GM18517 (cell line): ENCODE measurements at regions not wholly inside any gene's neighbourhood (a gene's known extent, or its start where the extent isn't known, plus 50 kb on each side); places are given as distances from the start of the nearest gene placed in this dataset.
A peak's percentile ranks its signal among the peaks of the same experiment; 100 is the strongest.
"Not testable (repeated sequence)": the region's sequence is repeated elsewhere in the genome, so short reads cannot be mapped to it uniquely, and the experiment has no call there.

Experiments
- ATAC-seq: cut with Tn5 transposase; IDR thresholded peaks from one replicate; pipeline ENCODE4 v1.9.1; 2021; ENCODE audit warnings: mild to moderate bottlenecking, moderate library complexity; ENCODE audit not compliant: unreplicated experiment

DNA sequence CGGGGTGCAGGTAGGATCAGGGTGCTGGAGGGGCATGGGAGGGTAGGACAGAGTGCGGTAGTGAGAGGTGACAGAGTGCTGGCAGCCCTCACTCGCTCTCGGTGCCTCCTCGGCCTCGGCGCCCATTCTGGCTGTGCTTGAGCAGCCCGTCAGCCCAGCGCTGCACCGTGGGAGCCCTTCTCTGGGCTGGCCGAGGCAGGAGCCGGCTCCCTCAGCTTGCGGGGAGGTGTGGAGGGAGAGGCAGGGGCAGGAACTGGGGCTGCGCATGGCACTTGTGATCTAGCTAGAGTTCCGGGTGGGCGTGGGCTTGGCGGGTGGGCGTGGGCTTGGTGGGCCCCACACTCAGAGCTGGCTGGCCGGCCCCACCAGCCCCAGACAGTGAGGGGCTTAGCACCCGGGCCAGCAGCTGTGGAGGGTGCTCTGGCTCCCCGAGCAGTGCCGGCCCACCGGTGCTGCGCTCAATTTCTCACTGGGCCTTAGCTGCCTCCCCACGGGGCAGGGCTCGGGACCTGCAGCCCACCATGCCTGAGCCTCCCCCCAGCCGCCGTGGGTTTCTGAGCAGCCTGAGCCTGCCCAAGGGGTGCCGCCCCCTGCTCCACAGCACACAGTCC lies 112.8 kb upstream of the DUSP22 start:
- no peak for ATAC-seq

DNA sequence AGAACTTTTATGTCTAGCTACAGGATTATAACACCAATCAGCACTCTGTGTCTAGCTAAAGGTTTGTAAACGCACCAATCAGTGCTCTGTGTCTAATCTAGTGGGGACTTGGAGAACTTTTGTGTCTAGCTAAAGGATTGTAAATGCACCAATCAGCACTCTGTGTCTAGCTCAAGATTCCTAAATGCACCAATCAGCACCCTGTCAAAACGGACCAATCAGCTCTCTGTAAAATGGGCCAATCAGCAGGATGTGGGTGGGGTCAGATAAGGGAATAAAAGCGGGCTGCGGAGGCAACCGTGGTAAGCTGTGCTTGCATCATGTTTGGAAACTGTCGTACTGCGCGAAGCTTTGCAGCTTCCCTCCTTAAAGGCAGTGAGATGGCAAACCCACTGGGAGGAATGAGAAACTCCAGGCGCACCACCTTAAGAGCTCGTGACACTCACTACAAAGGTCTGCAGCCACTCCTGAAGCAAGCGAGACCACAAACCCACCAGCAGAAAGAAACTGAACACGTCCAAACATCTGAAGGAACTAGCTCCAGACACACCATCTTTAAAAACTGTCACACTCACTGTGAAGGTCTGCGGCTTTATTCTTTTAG lies 112.1 kb upstream of the DUSP22 start:
- not testable (repeated sequence) for ATAC-seq

DNA sequence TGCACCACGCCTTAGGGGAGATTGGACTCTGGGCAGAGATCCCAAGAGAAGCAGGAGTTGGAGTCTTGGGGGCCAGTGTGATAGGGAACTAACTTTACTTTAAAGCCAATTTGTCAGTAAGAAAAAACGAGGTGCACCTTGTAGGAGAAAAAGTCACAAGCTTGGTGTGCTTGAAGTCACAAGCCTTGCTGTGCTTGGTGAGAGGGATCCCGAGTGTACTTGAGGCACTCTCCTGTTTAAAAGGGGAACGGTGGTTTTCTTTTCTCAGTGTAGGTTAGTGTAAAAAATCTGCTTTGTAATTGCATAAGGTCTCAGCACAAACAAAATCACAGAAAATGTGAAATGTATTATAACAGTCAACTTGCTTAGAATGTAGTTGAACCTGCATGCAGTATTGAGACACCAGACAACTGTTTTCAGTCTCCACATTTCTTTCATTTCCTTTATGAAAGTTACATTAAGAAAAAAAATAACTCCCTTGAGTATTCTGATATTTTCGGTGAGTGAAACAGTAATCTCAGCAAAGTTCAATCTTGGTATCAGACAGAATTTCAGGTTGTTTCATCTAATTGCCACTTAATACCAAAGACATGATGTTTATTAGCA lies 111.1 kb upstream of the DUSP22 start:
- ATAC-seq: peak; percentile 66

DNA sequence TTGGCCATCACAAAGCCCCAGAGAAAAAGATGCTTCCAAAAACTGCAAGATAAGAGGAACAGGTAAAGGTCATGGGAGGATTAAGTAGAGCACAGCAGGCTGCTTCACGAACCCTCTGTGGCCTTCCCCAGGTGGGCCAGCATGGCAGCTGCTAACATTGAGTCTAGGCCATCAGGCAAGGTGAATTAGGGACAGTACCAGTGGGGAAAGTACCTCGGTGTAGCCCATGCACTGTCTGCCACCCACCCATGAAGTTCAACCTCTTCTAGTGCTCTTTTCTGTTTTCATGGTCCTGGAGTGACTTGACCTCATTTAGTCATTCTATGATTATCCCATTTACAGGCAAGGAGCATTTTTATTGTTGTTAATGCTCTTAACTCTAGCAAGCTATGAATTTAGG lies 108.6 kb upstream of the DUSP22 start:
- ATAC-seq: no peak

DNA sequence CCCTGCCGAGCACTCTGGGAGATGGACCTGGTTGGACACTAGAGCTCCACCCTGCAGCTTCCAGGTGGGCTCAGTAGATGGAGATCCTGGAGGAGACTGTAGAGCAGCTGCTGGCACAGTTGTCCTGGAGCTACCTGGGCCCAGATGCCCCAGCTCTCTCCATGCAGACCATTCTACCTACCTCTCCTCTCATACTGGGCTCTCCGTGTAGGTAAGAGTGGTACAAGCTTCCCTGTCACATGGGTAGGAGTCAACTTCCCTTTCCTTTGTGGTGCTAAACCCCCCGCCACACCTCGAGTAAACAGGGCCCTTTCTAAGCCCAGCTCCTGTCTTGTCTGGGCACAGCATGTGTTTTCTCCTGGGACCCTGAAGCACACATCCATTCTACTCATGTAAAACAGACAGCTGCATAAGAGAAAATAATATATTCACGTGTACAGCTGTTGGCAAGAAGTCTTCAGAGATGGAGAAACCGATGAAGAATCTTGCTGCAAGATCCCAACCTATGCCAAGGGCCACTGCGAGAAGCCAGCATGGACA lies 108.1 kb upstream of the DUSP22 start:
- ATAC-seq: no peak

DNA sequence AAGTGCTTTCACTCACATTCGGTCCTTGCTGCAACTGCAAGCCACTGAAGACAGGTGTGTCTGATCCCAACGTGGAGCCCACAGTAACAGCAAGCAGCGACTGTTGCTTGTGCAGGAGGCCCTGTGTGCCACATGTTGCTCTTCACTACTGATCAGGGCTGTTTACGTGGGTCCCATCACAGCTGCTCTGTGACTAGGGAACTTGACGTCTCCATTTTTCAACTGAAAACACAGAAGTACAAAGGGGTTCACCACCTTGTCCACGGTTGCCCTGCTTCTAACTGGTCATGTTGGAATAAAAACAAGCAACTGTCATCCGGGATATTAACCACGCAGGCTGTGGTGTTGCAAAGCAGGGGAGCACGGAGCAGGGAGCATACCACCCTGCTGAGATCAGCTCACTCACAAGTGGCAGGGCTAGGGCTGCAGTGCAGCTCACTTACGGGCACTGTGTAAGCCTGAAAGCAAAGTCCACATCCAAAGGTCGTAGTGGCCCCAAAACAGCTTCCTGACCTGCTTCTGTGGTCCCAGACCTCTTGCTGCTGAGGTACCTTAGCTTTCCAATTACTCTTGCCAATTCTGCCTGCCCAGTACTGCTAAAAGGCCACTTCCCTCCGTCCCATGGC lies 105.8 kb upstream of the DUSP22 start:
- no peak for ATAC-seq

DNA sequence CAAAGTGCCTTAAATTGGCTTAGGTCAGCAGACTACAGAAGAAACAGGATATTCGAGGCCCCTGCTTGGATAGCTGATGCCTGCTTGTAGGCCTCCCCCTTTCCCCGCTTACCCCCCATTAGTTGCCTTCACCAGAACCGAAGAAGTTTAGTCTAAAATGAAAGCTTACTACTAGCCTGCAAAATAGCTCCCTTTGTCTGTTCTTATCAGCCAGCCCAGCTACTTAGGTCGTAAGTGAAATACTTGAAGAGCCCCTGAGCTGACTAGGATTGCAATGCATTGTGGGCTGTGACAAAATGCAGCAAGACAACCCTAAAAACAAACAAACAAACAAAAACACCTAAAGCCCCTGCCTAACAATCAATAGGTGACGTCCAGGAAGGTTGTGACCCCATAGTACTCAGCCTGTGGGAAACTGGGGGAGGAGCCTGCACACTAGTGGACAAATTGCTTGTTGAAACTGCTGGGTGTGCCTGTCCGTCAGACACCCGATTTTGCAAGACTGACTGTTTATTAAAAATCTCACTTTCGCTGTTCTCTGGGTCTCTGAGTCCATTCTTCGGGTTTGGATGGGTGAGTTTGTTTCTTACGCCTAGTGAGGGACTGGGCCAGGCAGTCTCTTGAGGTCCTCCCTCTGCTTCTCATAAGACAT lies 105.0 kb upstream of the DUSP22 start:
- ATAC-seq: no peak

DNA sequence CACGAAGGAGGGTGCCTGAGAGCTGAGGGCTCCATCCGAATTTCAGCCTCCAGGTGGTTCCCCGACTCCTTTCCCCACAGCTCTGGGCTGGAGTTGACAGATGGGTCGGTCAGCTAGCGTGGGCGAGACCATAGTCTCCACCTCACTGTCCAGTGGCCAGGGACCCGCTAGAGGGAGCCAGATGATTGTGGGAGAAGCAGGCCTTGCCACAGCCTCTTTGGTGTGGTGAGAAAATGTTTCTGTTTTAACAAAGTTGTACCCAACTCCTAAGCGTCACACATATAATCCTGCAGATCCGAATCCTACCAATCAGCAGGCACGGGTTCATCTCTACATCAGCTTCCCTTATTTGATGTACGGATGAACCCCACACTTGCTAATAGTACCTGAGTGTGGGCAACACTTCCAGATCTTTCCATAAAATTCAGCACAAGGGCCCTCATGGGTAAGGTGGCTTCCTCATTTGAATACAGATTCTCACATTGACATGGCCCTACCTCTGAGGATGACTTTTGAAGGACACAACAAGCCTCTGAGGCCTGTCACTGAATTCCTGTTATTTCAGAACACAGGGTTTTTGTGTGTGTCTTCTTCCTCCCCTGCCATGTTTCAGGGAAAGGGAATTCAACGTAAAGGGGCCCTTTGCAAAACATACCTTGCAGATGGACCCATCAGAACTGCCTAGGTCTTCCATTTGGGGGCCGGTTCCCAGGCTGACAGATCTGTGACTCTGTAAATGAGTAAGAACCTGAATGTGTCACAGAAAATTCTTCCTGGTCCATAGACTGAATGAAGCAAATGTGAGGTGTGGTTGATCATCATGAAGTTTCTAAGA lies 103.2 kb upstream of the DUSP22 start:
- peak; percentile 70 for ATAC-seq

DNA sequence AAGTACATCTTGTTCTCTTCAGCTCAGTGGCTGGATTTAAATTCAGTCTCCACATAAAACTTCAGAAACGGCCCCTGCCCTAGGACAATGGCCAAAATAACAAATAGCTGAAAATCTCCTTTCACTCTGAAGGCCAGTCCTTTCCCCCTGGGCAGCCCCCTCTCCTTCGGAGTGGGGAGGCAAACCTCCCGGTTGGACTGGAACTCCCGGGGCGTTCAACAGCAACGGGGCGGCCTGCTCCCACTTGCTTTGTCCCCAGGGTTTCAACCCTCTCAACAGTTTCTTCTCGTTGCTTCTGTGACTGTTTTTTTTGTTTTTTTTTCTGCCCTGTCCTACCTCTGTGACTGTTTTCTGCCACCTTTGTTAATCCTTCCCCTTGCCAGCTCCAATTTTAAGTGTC lies 102.6 kb upstream of the DUSP22 start:
- peak; percentile 12 for ATAC-seq

DNA sequence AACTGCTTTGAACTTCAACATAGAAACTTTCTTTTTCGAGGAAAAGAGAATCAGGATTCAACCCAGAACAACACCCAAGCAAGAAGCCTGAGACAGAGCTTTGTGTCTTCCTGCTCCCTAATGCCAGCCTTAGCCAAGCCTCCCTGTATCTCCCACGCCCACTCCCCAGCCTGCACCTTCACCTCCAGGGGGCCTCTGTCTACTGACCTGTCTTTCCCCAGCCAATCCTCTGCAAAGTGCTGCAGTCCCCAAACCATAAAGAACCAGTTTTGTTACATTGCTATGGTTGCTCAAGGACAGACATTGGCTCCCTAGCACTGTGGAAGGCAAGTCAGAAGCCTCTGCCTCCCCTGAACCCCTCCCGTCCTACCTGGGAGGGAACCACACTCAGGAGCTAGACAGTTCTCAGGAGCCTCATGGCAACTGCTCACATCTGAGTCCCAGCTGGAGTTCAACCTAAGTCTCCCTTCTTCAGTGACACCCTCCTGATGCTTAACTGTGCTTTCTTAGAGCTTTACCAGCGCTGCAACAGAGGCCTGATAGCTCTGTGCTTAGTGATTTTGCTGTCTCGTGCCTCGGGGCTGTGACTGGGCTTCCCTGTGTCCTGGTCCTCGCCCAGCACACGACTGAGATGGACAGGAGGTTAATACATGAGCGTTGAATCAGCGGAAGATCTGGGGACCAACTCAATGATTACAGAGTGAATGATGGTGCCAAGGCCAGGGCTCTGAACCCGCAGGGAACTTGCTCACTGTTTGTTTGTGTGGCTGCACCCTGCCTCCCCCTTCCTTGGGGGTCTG lies 101.5 kb upstream of the DUSP22 start:
- no peak for ATAC-seq

DNA sequence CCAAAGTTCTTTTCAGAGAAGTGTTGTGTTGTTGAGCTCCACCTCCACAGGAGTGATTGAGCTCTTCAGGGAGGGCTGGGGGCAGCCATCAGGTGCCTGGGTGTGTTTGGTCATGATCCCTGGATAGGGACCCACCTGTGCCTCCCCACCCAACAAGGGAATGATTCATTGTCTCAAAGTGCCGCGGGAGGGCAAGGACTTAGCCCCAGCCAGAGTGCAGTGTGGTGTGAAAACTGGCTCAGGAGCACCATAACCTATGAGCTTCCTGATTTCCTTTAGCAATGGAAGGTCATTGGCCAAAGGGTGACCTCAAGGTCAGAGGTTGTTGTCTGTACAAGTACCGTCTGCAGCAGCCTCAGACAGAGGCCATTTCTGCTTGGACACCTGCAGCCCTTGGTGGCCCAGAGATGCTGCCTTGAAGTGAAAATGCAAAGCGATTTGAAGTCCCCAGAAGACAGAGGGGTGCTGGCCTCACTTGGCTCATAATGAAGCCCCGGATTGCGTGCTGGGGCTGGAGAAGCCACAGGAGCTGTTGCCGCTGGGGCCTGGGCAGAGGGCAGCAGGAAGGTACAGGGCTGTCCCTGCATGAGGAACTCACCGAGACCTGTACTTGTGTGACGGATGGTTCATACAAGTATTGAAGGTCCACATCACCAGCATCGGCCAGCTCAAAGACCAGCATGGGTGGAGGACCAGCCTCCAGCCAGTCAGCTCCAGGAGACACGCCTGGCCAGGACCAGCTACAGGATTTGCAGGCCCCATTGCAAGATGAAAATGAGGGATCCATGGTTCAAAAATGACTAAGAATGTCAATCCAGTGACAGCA lies 100.6 kb upstream of the DUSP22 start:
- no peak for ATAC-seq

DNA sequence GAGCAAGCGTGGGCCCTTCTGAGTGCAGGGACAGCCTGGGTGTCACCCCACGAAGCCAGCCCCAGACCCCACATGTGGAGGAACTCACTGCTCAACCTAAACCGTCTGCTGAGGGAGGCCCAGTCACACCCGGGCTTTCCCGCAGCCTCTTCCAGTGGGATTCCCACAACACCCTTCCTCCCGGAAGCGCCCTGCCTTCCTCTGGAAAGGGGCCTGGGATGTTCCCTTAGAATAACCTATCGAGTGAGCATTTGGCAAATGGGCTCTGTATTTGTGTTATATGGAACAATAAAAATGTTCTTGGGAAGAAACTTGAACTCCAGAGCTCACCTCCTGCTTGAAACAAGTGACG lies 100.0 kb upstream of the DUSP22 start:
- ATAC-seq: no peak

DNA sequence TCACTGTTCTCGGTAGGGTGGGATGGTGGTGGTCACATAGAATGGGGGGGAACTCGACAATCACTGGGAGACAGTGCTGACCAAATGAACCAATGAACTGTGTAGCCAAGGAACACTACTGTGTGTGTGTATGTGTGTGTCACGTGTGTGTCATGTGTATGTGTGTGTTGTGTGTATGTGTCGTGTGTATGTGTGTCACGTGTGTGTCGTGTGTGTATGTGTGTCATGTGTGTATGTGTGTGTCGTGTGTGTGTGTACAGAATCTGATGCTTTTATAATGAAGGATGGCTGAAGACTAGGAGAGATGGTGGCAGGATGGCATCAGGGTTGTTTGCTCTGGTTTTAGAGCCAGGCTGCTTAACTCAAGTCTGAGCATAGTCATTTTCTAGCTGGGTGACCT lies 99.1 kb upstream of the DUSP22 start:
- no peak for ATAC-seq

DNA sequence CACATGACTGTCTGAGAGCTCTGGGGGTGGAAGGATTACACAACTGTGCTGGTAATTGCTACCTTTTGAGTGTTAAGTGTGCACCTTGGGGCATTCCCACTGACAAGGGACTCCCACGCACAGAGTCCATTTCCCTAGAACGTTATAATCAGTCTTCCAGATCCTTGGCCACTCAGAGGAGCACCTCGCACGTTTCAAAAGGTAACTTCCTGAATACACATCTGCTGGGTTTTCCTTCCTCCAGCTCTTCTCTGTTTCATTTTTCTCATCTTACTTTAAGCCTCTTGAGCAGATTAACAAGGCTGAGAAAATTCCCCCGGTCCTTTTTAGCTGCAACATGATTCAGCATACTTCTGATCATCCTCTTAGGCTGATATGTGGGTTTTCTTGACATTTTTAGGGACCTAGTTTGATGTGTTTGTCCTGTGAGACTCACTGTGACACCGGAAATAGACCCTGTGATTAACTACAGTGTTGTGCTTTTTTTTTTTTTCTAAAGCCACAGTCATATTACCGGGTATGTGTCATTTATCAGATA lies 98.4 kb upstream of the DUSP22 start:
- peak; percentile 35 for ATAC-seq

DNA sequence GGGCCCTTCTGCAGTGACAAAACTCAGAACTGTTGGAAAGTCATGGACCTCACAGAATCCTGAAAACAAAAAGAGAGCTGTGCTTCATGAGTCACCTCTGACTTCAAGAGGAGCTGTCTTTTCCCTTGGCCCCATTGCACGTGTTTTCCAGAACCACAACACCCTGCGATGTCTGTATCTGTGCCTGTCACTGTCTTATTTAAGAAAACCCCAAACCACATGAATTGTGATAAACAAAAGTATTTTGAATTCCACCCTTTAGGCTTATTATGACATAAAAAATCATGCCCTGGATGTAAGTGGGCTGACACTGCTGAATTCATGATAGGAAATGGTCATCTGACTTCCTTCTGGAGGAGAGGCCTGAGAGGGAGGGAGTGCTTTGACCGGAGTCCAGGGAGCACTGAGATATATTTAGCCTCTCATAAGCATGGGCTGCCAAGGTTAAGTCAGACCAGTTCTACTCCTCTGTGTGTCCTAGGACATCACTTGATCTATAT lies 96.4 kb upstream of the DUSP22 start:
- ATAC-seq: no peak

DNA sequence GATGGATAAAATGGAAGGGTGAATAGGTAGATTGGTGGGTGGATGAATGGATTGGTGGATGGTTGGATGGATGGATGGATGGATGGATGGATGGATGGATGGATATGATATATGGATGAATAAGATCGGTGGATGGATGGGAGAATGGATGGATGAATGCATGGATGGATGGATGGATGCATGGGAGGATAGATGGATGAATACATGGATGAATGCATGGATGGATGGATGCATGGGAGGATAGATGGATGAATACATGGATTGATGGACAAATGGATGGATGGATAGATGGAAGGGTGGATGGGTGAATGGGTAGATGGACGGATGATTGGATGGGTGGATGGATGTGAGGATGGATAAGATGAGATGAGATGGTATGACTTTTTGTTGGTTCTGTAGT lies 95.7 kb upstream of the DUSP22 start:
- no peak for ATAC-seq

DNA sequence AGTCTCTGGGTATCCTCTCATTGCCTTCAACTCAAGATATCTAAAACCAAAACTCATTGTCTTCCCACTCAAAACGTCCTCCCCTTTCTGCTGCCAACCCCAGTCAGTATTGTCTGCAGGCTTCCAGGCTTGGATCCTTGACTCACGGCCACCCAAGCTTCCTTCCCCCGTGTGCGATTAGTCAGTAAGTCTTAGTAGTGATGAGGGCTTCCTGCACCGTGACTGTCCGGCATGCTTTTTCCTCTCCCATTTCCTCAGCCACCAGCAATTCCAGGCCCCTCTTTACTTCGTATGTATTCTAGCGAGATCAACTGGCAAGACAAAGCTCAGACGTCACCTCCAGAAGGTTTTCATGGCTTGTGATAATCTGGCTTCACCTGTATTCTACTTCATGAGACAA lies 88.6 kb upstream of the DUSP22 start:
- ATAC-seq: no peak

DNA sequence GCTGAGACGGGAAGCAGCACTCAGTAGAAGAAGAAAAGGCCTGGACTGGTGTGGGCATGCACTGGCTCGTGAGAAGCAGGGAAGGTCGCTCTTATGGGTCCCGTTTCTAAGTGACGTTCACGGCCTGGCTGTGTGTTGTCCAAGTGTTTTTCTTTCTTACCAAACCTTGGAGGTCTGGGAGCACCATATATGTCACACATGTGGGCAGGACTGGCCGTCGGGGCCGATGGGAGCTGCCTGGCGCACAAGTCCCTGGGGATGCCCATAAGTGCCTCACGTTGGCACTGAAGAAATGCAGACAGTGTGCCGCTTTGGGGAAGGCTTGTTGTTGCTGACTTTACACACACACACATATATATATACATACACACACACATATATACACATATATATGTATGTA lies 86.0 kb upstream of the DUSP22 start:
- no peak for ATAC-seq

DNA sequence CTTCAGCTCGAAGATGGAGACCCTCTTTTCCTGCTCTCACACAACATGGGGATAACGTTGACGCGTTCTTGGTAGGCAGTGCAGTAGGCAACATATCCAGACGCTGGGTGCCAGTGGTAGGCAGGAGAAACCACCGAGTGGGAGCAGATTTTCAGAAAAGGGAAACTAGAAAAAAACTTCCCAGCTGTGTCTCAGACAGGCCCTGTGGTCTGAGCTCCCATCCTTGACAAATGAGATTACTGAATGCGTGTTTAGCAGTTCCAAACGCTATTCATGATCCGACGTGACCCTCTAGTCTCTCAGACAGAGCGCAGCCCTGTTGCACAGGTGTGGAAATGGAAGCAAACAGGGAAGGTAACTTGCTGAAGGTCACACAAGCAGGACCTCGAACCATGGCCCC lies 83.9 kb upstream of the DUSP22 start:
- no peak for ATAC-seq
